Activated CD4-positive, alpha-beta T cell treated with anti-CD3 and anti-CD28 coated beads, Interleukin-2, amount 50 U/mL, for 24 hours (primary cell): ENCODE measurements at regions not wholly inside any gene's neighbourhood (a gene's known extent, or its start where the extent isn't known, plus 50 kb on each side); places are given as distances from the start of the nearest gene placed in this dataset.

ENCODE experiments used
- DNase-seq, 2 donors: peaks; one replicate each; pipeline ENCODE4 v3.0.0-alpha.2; 2020; ENCODE audit warnings: low read depth in 1 of 2, low spot score in 1 of 2

- no peak for DNase-seq
Observed at GRCh38 chr21:28790335-28790734, 202.3 kb downstream of the LTN1 start.

GRCh38 chr21:28789523-28789922, 203.2 kb downstream of the LTN1 start:
- no peak for DNase-seq

- DNase-seq: no peak
Observed at GRCh38 chr21:28788030-28788429, 204.6 kb downstream of the LTN1 start.

- DNase-seq: no peak
Observed at GRCh38 chr21:28783641-28784185, 209.0 kb downstream of the LTN1 start.

GRCh38 chr21:28781602-28782276, 210.9 kb downstream of the LTN1 start:
- DNase-seq: no peak

GRCh38 chr21:28779914-28780313, 212.8 kb downstream of the LTN1 start:
- DNase-seq: no peak

- peak in 1 of 2 donors; percentile 3 for DNase-seq
Observed at GRCh38 chr21:28776251-28776650, 216.4 kb downstream of the LTN1 start.

GRCh38 chr21:28775071-28775470, 217.6 kb downstream of the LTN1 start:
- DNase-seq: no peak

GRCh38 chr21:28773036-28773435, 219.6 kb downstream of the LTN1 start:
- DNase-seq: no peak

GRCh38 chr21:28771790-28772501, 220.7 kb downstream of the LTN1 start:
- DNase-seq: no peak

GRCh38 chr21:28770867-28771661, 221.6 kb downstream of the LTN1 start:
- DNase-seq: no peak

- no peak for DNase-seq
Observed at GRCh38 chr21:28769683-28770082, 223.0 kb downstream of the LTN1 start.

GRCh38 chr21:28768753-28769152, 223.9 kb downstream of the LTN1 start:
- DNase-seq: no peak

- no peak for DNase-seq
Observed at GRCh38 chr21:28767523-28767922, 225.2 kb downstream of the LTN1 start.

- DNase-seq: no peak
Observed at GRCh38 chr21:28763809-28764418, 228.8 kb downstream of the LTN1 start.

GRCh38 chr21:28762357-28762735, 230.3 kb downstream of the LTN1 start:
- no peak for DNase-seq

- DNase-seq: no peak
Observed at GRCh38 chr21:28761674-28762356, 230.9 kb downstream of the LTN1 start.

GRCh38 chr21:28758883-28759242, 233.8 kb downstream of the LTN1 start:
- no peak for DNase-seq

- no peak for DNase-seq
Observed at GRCh38 chr21:28758042-28758882, 234.4 kb downstream of the LTN1 start.

GRCh38 chr21:28754862-28755261, 237.8 kb downstream of the LTN1 start:
- no peak for DNase-seq
